OCI-LY7 (cell line): ENCODE measurements at regions not wholly inside any gene's neighbourhood (a gene's known extent, or its start where the extent isn't known, plus 50 kb on each side); places are given as distances from the start of the nearest gene placed in this dataset.

Experiments
- CTCF ChIP-seq: fragments of 200-600 bp; sonication (generic); conservative IDR thresholded peaks from 2 replicates; pipeline ENCODE4 v1.5.1; 2014; ENCODE audit warnings: mild to moderate bottlenecking, antibody characterized with exemption, low read length, moderate library complexity, mixed read lengths
- EZH2phosphoT487 ChIP-seq: fragments of 200-600 bp; sonication (generic); IDR thresholded peaks from 2 replicates; pipeline ENCODE4 v1.6.1; 2018; ENCODE audit warnings: low read depth, borderline replicate concordance, mild to moderate bottlenecking, mixed run types, antibody characterized with exemption, low read length, moderate library complexity, mixed read lengths

GRCh38 chr17:70869402-70870085 is 700.2 kb downstream of the KCNJ2 start:
- TF ChIP-seq CTCF: no peak
- no peak for TF ChIP-seq EZH2phosphoT487
